ENCODE measurements at regions not wholly inside any gene's neighbourhood (a gene's known extent, or its start where the extent isn't known, plus 50 kb on each side); places are given as distances from the start of the nearest gene placed in this dataset.
"Not testable (repeated sequence)": the region's sequence is repeated elsewhere in the genome, so short reads cannot be mapped to it uniquely, and the experiment has no call there.

DNA sequence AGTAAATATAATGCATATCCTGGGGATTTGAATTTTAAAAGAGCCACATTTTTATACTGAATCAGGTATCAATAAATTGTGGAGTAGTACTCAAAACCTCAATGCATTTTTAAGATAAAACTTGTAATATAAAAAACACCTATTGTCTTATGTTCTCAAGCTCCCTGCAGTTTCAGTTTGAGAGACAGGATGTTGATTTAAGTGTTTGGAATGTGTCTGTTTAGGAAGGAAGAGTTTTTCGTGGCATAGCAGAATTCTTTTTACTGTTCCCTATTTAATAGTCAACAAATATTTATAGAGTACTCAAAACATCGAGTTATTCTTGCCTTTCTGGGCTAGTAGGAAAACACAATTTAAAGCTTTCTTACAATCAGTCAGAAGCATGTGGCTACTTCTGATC, 146.1 kb upstream of the BCHE start:
- Mint-ChIP-seq H3K4me3 (ENCODE audit: unreplicated experiment) (peak overlapping the region; percentile 16), H3K27ac (ENCODE audit: unreplicated experiment) (no peak overlapping the region), H3K9me3 (ENCODE audit: unreplicated experiment) (no peaks in the 10 kb centered on the region), H3K27me3 (ENCODE audit: unreplicated experiment) (no peaks in the 10 kb centered on the region), H3K36me3 (ENCODE audit: unreplicated experiment) (no peaks in the 10 kb centered on the region), H3K4me1 (ENCODE audit: unreplicated experiment) (peaks cover 6% of the 10 kb centered on the region)
- TF ChIP-seq, protein P1, sequence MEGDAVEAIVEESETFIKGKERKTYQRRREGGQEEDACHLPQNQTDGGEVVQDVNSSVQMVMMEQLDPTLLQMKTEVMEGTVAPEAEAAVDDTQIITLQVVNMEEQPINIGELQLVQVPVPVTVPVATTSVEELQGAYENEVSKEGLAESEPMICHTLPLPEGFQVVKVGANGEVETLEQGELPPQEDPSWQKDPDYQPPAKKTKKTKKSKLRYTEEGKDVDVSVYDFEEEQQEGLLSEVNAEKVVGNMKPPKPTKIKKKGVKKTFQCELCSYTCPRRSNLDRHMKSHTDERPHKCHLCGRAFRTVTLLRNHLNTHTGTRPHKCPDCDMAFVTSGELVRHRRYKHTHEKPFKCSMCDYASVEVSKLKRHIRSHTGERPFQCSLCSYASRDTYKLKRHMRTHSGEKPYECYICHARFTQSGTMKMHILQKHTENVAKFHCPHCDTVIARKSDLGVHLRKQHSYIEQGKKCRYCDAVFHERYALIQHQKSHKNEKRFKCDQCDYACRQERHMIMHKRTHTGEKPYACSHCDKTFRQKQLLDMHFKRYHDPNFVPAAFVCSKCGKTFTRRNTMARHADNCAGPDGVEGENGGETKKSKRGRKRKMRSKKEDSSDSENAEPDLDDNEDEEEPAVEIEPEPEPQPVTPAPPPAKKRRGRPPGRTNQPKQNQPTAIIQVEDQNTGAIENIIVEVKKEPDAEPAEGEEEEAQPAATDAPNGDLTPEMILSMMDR (IDR thresholded peaks at IDR 0.05), result no peak
- no peak for DNase-seq (ENCODE audit: extremely low spot score, unreplicated experiment)

DNA sequence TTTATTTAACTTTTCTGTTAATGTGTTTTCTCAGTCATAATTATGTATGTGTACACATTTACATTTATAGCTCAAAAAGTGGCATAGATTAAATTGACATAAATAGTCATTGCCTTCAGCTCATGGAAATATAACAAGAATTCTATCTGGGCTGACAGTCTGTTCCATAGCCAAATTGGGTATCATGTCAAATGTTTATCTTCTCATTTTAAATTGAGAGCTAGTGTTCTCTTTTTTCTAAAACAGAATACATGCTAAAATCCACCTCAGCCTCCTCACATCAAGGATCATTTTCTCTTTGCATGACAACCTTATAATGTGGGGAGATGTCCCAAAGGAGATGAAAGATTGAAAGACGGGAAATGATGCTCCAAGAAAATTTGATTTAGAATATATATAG, 144.1 kb upstream of the BCHE start:
- H3K4me3 Mint-ChIP-seq (ENCODE audit: unreplicated experiment), result no peak overlapping the region
- H3K4me1 Mint-ChIP-seq (ENCODE audit: unreplicated experiment), result peaks cover 6% of the 10 kb centered on the region
- no peaks in the 10 kb centered on the region for H3K36me3 Mint-ChIP-seq (ENCODE audit: unreplicated experiment)
- H3K27me3 Mint-ChIP-seq (ENCODE audit: unreplicated experiment), result no peaks in the 10 kb centered on the region
- no peak for DNase-seq (ENCODE audit: extremely low spot score, unreplicated experiment)
- no peaks in the 10 kb centered on the region for H3K9me3 Mint-ChIP-seq (ENCODE audit: unreplicated experiment)
- TF ChIP-seq, protein P1 (IDR thresholded peaks at IDR 0.05), result no peak
- no peak overlapping the region for H3K27ac Mint-ChIP-seq (ENCODE audit: unreplicated experiment)

DNA sequence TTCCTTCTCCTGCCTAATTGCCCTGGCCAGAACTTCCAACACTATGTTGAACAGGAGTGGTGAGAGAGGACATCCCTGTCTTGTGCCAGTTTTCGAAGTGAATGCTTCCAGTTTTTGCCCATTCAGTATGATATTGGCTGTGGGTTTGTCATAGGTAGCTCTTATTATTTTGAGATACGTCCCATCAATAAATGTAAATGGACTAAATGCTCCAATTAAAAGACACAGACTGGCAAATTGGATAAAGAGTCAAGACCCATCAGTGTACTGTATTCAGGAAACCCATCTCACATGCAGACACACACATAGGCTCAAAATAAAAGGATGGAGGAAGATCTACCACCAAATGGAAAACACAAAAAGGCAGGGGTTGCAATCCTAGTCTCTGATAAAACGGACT, 123.6 kb upstream of the BCHE start:
- not testable (repeated sequence) for H3K36me3 Mint-ChIP-seq (ENCODE audit: unreplicated experiment); H3K27me3 Mint-ChIP-seq (ENCODE audit: unreplicated experiment); H3K27ac Mint-ChIP-seq (ENCODE audit: unreplicated experiment); H3K4me1 Mint-ChIP-seq (ENCODE audit: unreplicated experiment); H3K9me3 Mint-ChIP-seq (ENCODE audit: unreplicated experiment); H3K4me3 Mint-ChIP-seq (ENCODE audit: unreplicated experiment); DNase-seq (ENCODE audit: extremely low spot score, unreplicated experiment)

DNA sequence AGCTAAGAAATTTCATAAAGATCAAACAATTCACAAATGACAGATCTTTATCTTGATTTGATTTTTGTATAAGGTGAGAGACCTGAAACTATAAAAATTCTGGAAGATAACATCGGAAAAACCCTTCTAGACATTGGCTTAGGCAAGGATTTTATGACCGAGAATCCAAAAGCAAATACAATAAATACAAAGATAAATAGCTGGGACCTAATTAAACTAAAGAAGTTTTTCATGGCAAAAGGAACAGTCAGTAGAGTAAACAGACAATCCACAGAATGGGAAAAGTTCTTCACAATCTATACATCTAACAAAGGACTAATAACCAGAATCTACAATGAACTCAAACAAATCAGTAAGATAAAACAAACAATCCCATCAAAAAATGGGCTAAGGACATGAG, 116.9 kb upstream of the BCHE start:
- H3K9me3 Mint-ChIP-seq (ENCODE audit: unreplicated experiment), result peaks cover 17% of the 10 kb centered on the region
- DNase-seq (ENCODE audit: extremely low spot score, unreplicated experiment), result no peak
- no peaks in the 10 kb centered on the region for H3K27me3 Mint-ChIP-seq (ENCODE audit: unreplicated experiment)
- no peaks in the 10 kb centered on the region for H3K4me1 Mint-ChIP-seq (ENCODE audit: unreplicated experiment)
- H3K36me3 Mint-ChIP-seq (ENCODE audit: unreplicated experiment), result no peaks in the 10 kb centered on the region
- no peak overlapping the region for H3K4me3 Mint-ChIP-seq (ENCODE audit: unreplicated experiment)
- no peak overlapping the region for H3K27ac Mint-ChIP-seq (ENCODE audit: unreplicated experiment)
- TF ChIP-seq, protein P1 (IDR thresholded peaks at IDR 0.05), result no peak

DNA sequence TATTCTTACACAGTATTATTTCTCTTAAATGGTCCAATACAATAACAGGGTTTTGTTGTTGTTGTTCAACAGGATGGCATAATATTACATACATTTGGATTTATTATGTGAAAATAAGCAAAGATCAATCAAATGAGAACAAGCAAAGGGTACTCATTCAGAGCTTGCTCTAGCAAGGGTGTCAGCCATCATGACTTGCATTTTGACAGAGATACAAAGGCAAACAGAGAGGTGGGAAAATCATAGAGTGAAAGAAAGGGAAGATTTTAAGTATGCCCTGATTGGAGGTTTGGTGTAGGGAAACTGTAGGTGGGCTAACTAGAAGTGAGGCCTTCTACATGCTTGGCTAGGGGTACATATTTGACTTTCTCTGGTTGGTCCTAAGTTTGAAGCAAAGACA, 109.1 kb upstream of the BCHE start:
- DNase-seq (ENCODE audit: extremely low spot score, unreplicated experiment), result no peak
- Mint-ChIP-seq H3K27ac (ENCODE audit: unreplicated experiment) (no peak overlapping the region), H3K4me3 (ENCODE audit: unreplicated experiment) (no peak overlapping the region)

More for the DNA sequence above, 109.1 kb upstream of the BCHE start:
- Mint-ChIP-seq H3K9me3 (ENCODE audit: unreplicated experiment) (peaks cover 10% of the 10 kb centered on the region), H3K36me3 (ENCODE audit: unreplicated experiment) (no peaks in the 10 kb centered on the region), H3K27me3 (ENCODE audit: unreplicated experiment) (no peaks in the 10 kb centered on the region), H3K4me1 (ENCODE audit: unreplicated experiment) (peaks cover 3% of the 10 kb centered on the region)
- TF ChIP-seq, protein P1 (IDR thresholded peaks at IDR 0.05), result no peak

Measured in osteocyte (in vitro differentiated cells).